ENCODE measurements at regions not wholly inside any gene's neighbourhood (a gene's known extent, or its start where the extent isn't known, plus 50 kb on each side); places are given as distances from the start of the nearest gene placed in this dataset.
A peak's percentile ranks its signal among the peaks of the same experiment; 100 is the strongest.

- H3K4me2 ChIP-seq: no peak overlapping the region
- Mint-ChIP-seq H3K4me3 (no peak overlapping the region), H3K27ac (no peak overlapping the region), H3K9me3 (peaks cover 26% of the 10 kb centered on the region), H3K36me3 (ENCODE audit: low read depth) (peaks cover 13% of the 10 kb centered on the region), H3K4me1 (peaks cover 5% of the 10 kb centered on the region), H3K27me3 (ENCODE audit: insufficient read depth, low read depth, poor library complexity) (peaks cover 11% of the 10 kb centered on the region)
- H3K27ac ChIP-seq (ENCODE audit: low read depth): no peak overlapping the region
- no peaks in the 10 kb centered on the region for H3F3A ChIP-seq (replicated peaks; ENCODE audit: low read depth)
- DNase-seq (ENCODE audit: low spot score): no peak
- no peaks in the 10 kb centered on the region for H3K9me2 ChIP-seq (ENCODE audit: insufficient read depth)
- H3K4me3 ChIP-seq: no peak overlapping the region
- no peaks in the 10 kb centered on the region for H3K36me3 ChIP-seq (ENCODE audit: insufficient read depth)
- H3K4me1 ChIP-seq (ENCODE audit: insufficient read depth): peaks cover 5% of the 10 kb centered on the region
- no peaks in the 10 kb centered on the region for H3K27me3 ChIP-seq (ENCODE audit: insufficient read depth)
- TF ChIP-seq CTCF (conservative IDR thresholded peaks at IDR 0.05; ENCODE audit: low read depth in 2 of 2) (no peak), ZNF331 (CRISPR knock-in tag; IDR thresholded peaks at IDR 0.05; ENCODE audit: low read depth) (no peak), CREB1 (CRISPR knock-in tag; IDR thresholded peaks at IDR 0.05; ENCODE audit: low read depth) (no peak)
- no peaks in the 10 kb centered on the region for H4K20me1 ChIP-seq (replicated peaks; ENCODE audit: insufficient read depth)
- H3K79me2 ChIP-seq (replicated peaks; ENCODE audit: insufficient read depth): no peaks in the 10 kb centered on the region
- ATAC-seq: no peak
- H2AFZ ChIP-seq: no peak overlapping the region
Measured at GRCh38 chr15:100777821-100778220, 101.8 kb upstream of the ALDH1A3 start.

- H3K27ac Mint-ChIP-seq: no peak overlapping the region
- peaks cover 11% of the 10 kb centered on the region for H3K27me3 Mint-ChIP-seq (ENCODE audit: insufficient read depth, low read depth, poor library complexity)
- H3K4me2 ChIP-seq: no peak overlapping the region
- no peak overlapping the region for H3K27ac ChIP-seq (ENCODE audit: low read depth)
- peaks cover 9% of the 10 kb centered on the region for H3K36me3 Mint-ChIP-seq (ENCODE audit: low read depth)
- DNase-seq (ENCODE audit: low spot score): no peak
- no peaks in the 10 kb centered on the region for H4K20me1 ChIP-seq (replicated peaks; ENCODE audit: insufficient read depth)
- no peaks in the 10 kb centered on the region for H3K4me1 ChIP-seq (ENCODE audit: insufficient read depth)
- no peak overlapping the region for H3K4me3 ChIP-seq
- H3K9me2 ChIP-seq (ENCODE audit: insufficient read depth): no peaks in the 10 kb centered on the region
- no peak for ATAC-seq
- no peaks in the 10 kb centered on the region; the same call in 2 of the 3 replicates for H3K4me1 Mint-ChIP-seq
- TF ChIP-seq POLR2AphosphoS5 (IDR thresholded peaks at IDR 0.05; ENCODE audit: low read depth) (no peak), ZNF462 (CRISPR knock-in tag; IDR thresholded peaks at IDR 0.05) (no peak), REST (IDR thresholded peaks at IDR 0.05; ENCODE audit: unreplicated experiment) (no peak), NANOG (IDR thresholded peaks at IDR 0.05; ENCODE audit: borderline replicate concordance) (no peak)
- H3K27me3 ChIP-seq (ENCODE audit: insufficient read depth): no peaks in the 10 kb centered on the region
- H3K36me3 ChIP-seq (ENCODE audit: insufficient read depth): no peaks in the 10 kb centered on the region
- no peak overlapping the region for H3K4me3 Mint-ChIP-seq
- peaks cover 26% of the 10 kb centered on the region for H3K9me3 Mint-ChIP-seq
- H2AFZ ChIP-seq: peak overlapping the region; percentile 47
- no peaks in the 10 kb centered on the region for H3K79me2 ChIP-seq (replicated peaks; ENCODE audit: insufficient read depth)
- H3F3A ChIP-seq (replicated peaks; ENCODE audit: low read depth): no peaks in the 10 kb centered on the region
Measured at GRCh38 chr15:100778831-100779288, 100.8 kb upstream of the ALDH1A3 start.

All from GM23338 (cell line).